Liver (tissue), 8 donors: ENCODE measurements at regions not wholly inside any gene's neighbourhood (a gene's known extent, or its start where the extent isn't known, plus 50 kb on each side); places are given as distances from the start of the nearest gene placed in this dataset.

Experiments used
- DNase-seq: peaks from one replicate; pipeline ENCODE4 v3.0.0-alpha.2; 2017; ENCODE audit warnings: low spot score
- H3K27ac ChIP-seq, 2 donors: one replicate each; pipeline ENCODE4 v1.7.0; 2013; ENCODE audit warnings: inconsistent platforms in 2 of 2, low read length in 2 of 2, control low read depth in 1 of 2, low read depth in 1 of 2, mild to moderate bottlenecking in 1 of 2
- H3K27me3 ChIP-seq, 4 donors: one replicate each; pipeline versions ENCODE4 v1.6.1 to v1.7.0; 2013; ENCODE audit warnings: low read length in 3 of 4, inconsistent platforms in 1 of 4, mild to moderate bottlenecking in 1 of 4, moderate library complexity in 1 of 4; ENCODE audit not compliant: control insufficient read depth in 4 of 4, insufficient read depth in 4 of 4
- H3K36me3 ChIP-seq, 4 donors: one replicate each; pipeline versions ENCODE4 v1.6.1 to v1.7.0; 2013; ENCODE audit warnings: low read length in 3 of 4, mild to moderate bottlenecking in 3 of 4, low read depth in 1 of 4, moderate library complexity in 1 of 4; ENCODE audit not compliant: control insufficient read depth in 4 of 4, insufficient read depth in 3 of 4
- H3K4me1 ChIP-seq, 4 donors: one replicate each; pipeline versions ENCODE4 v1.6.1 to v1.7.0; 2013; ENCODE audit warnings: low read length in 3 of 4, mild to moderate bottlenecking in 3 of 4, moderate library complexity in 1 of 4; ENCODE audit not compliant: control insufficient read depth in 4 of 4, insufficient read depth in 4 of 4
- H3K4me3 ChIP-seq, 3 donors: one replicate each; pipeline versions ENCODE4 v1.6.1 to v1.7.0; 2013; ENCODE audit warnings: low read length in 3 of 3, control low read depth in 1 of 3, low read depth in 1 of 3, mild to moderate bottlenecking in 1 of 3
- H3K9ac ChIP-seq, 2 donors: one replicate each; pipeline ENCODE4 v1.7.0; 2013; ENCODE audit warnings: low read length in 2 of 2, mild to moderate bottlenecking in 2 of 2, moderate library complexity in 2 of 2, control low read depth in 1 of 2, low read depth in 1 of 2
- H3K9me3 ChIP-seq, 4 donors: one replicate each; pipeline versions ENCODE4 v1.6.1 to v1.7.0; 2013; ENCODE audit warnings: low read length in 3 of 4; ENCODE audit not compliant: control insufficient read depth in 4 of 4
- ATF3 ChIP-seq: IDR thresholded peaks from 2 replicates; pipeline ENCODE4 v1.6.1; 2016; ENCODE audit warnings: antibody characterized with exemption
- CTCF ChIP-seq: fragments of 150-350 bp; IDR thresholded peaks from 2 replicates; pipeline ENCODE4 v1.5.1; 2017; ENCODE audit warnings: improper control_type of control experiment, low read depth, low read length; ENCODE audit not compliant: missing input control
- EGR1 ChIP-seq, 2 donors: IDR thresholded peaks; 2 replicates each; pipeline ENCODE4 v1.6.1; 2016 to 2018; ENCODE audit warnings: antibody characterized with exemption in 2 of 2, low read depth in 2 of 2
- FOXA1 ChIP-seq: IDR thresholded peaks from 2 replicates; pipeline ENCODE4 v1.6.1; 2016; ENCODE audit warnings: antibody characterized with exemption
- FOXA2 ChIP-seq: IDR thresholded peaks from 2 replicates; pipeline ENCODE4 v1.6.1; 2016; ENCODE audit warnings: antibody characterized with exemption
- GABPA ChIP-seq, 2 donors: IDR thresholded peaks in 1 of 2; conservative IDR thresholded peaks in 1 of 2; 2 replicates each; pipeline ENCODE4 v1.6.1; 2016; ENCODE audit warnings: antibody characterized with exemption in 2 of 2, mild to moderate bottlenecking in 1 of 2, moderate library complexity in 1 of 2
- HNF4A ChIP-seq, 2 donors: conservative IDR thresholded peaks; 2 replicates each; pipeline ENCODE4 v1.6.1; 2016; ENCODE audit warnings: antibody characterized with exemption in 2 of 2, mild to moderate bottlenecking in 2 of 2
- HNF4G ChIP-seq: IDR thresholded peaks from 2 replicates; pipeline ENCODE4 v1.6.1; 2016; ENCODE audit warnings: antibody characterized with exemption
- JUND ChIP-seq, 2 donors: IDR thresholded peaks; 2 replicates each; pipeline ENCODE4 v1.6.1; 2016; ENCODE audit warnings: antibody characterized with exemption in 2 of 2
- MAX ChIP-seq: IDR thresholded peaks from 2 replicates; pipeline ENCODE4 v1.6.1; 2016; ENCODE audit warnings: antibody characterized with exemption
- NR2F2 ChIP-seq: IDR thresholded peaks from 2 replicates; pipeline ENCODE4 v1.6.1; 2016; ENCODE audit warnings: antibody characterized with exemption
- RAD21 ChIP-seq, 2 donors: IDR thresholded peaks; 2 replicates each; pipeline ENCODE4 v1.6.1; 2016; ENCODE audit warnings: antibody characterized with exemption in 2 of 2, mild to moderate bottlenecking in 2 of 2
- REST ChIP-seq: IDR thresholded peaks from 2 replicates; pipeline ENCODE4 v1.6.1; 2016; ENCODE audit warnings: antibody characterized with exemption, mild to moderate bottlenecking
- RXRA ChIP-seq, 2 donors: IDR thresholded peaks; 2 replicates each; pipeline ENCODE4 v1.6.1; 2017 to 2018; ENCODE audit warnings: antibody characterized with exemption in 2 of 2, mild to moderate bottlenecking in 1 of 2
- SP1 ChIP-seq: IDR thresholded peaks from 2 replicates; pipeline ENCODE4 v1.6.1; 2018; ENCODE audit warnings: antibody characterized with exemption, mild to moderate bottlenecking
- TAF1 ChIP-seq: conservative IDR thresholded peaks from 2 replicates; pipeline ENCODE4 v1.6.1; 2016; ENCODE audit warnings: antibody characterized with exemption, mild to moderate bottlenecking
- YY1 ChIP-seq: IDR thresholded peaks from 2 replicates; pipeline ENCODE4 v1.6.1; 2016; ENCODE audit warnings: antibody characterized with exemption, mild to moderate bottlenecking
- ZBTB33 ChIP-seq: IDR thresholded peaks from 2 replicates; pipeline ENCODE4 v1.6.1; 2016; ENCODE audit warnings: antibody characterized with exemption
- whole genome bisulfite sequencing: extraction: QIAGEN DNeasy Blood & Tissue Kit; methylation state at CpG from one replicate; pipeline ENCODE4 v1.1.7; 2013; 5-methylcytosine and 5-hydroxymethylcytosine counted together
- donor health status: healthy.
- donor health status: healthy.
- donor health status: healthy.
- donor health status: healthy.
- donor health status: healthy.

GRCh38 chr20:39986173-39986904, 702.7 kb downstream of the MAFB start:
- Histone ChIP-seq H3K27ac (peak overlapping the region; percentile 81 to 91), H3K36me3 (no peaks in the 10 kb centered on the region), H3K4me3 (no peak overlapping the region), H3K9ac (peak overlapping the region; percentile 35 to 96), H3K27me3 (no peaks in the 10 kb centered on the region), H3K4me1 (peaks cover 4 to 29% (median 24%) of the 10 kb centered on the region in 4 donors), H3K9me3 (no peaks in the 10 kb centered on the region)
- TF ChIP-seq HNF4G, result peak; percentile 35
- TF ChIP-seq RXRA (IDR thresholded peaks at IDR 0.05), result peak; percentile 73 to 81
- TF ChIP-seq EGR1 (IDR thresholded peaks at IDR 0.05; ENCODE audit: low read depth in 2 of 2), result peak in 1 of 2 donors; percentile 42
- peak; percentile 69 for TF ChIP-seq REST
- peak; percentile 46 to 52 for TF ChIP-seq RAD21 (IDR thresholded peaks at IDR 0.05)
- TF ChIP-seq CTCF, result no peak
- TF ChIP-seq MAX, result peak; percentile 92
- no peak for TF ChIP-seq GABPA (IDR thresholded peaks at IDR 0.05 in 1 of 2, conservative IDR thresholded peaks at IDR 0.05 in 1 of 2)
- TF ChIP-seq JUND (IDR thresholded peaks at IDR 0.05), result peak; percentile 59 to 82
- TF ChIP-seq HNF4A (conservative IDR thresholded peaks at IDR 0.05), result peak; percentile 71 to 75
- TF ChIP-seq FOXA1, result no peak
- peak; percentile 32 for TF ChIP-seq TAF1
- peak; percentile 76 for TF ChIP-seq YY1
- TF ChIP-seq SP1, result peak; percentile 87
- peak; percentile 62 for TF ChIP-seq FOXA2
- peak; percentile 71 for TF ChIP-seq ATF3
- peak; percentile 63 for TF ChIP-seq ZBTB33
- peak; percentile 90 for TF ChIP-seq NR2F2
- 30% methylated on average over 6 of the region's 6 CpGs for WGBS
- no peak for DNase-seq
